Mesothelial cell of epicardium (in vitro differentiated cells): ENCODE measurements at regions not wholly inside any gene's neighbourhood (a gene's known extent, or its start where the extent isn't known, plus 50 kb on each side); places are given as distances from the start of the nearest gene placed in this dataset.

Source experiments
- DNase-seq, 2 experiments: peaks; one replicate each; pipeline ENCODE4 v3.0.0; 2021; ENCODE audit warnings: low spot score in 2 of 2; ENCODE audit not compliant: unreplicated experiment in 2 of 2
- H3K27ac Mint-ChIP-seq: 2 replicates; pipeline ENCODE4 v1.8.0; 2021; ENCODE audit warnings: mixed read lengths
- H3K27me3 Mint-ChIP-seq: 2 replicates; pipeline ENCODE4 v1.8.0; 2021; ENCODE audit warnings: low read depth, mixed read lengths
- H3K36me3 Mint-ChIP-seq: 2 replicates; pipeline ENCODE4 v1.8.0; 2021; ENCODE audit warnings: mixed read lengths
- H3K4me1 Mint-ChIP-seq: 2 replicates; pipeline ENCODE4 v1.8.0; 2021; ENCODE audit warnings: mixed read lengths
- H3K4me3 Mint-ChIP-seq: 2 replicates; pipeline ENCODE4 v1.8.0; 2021; ENCODE audit warnings: mild to moderate bottlenecking, moderate library complexity, mixed read lengths
- H3K9me3 Mint-ChIP-seq: 2 replicates; pipeline ENCODE4 v1.8.0; 2021; ENCODE audit warnings: mixed read lengths
- CTCF ChIP-seq: fragments of 200-600 bp; sonication (generic); IDR thresholded peaks from one replicate; pipeline ENCODE4 v1.5.0; 2021; ENCODE audit warnings: antibody characterized with exemption; ENCODE audit not compliant: unreplicated experiment

GRCh38 chr2:8002765-8003393 lies 679.0 kb upstream of the ID2 start:
- DNase-seq = no peak
- H3K4me1 Mint-ChIP-seq = peaks cover 33% of the 10 kb centered on the region
- no peaks in the 10 kb centered on the region for H3K36me3 Mint-ChIP-seq
- H3K27me3 Mint-ChIP-seq = no peaks in the 10 kb centered on the region
- H3K4me3 Mint-ChIP-seq = no peak overlapping the region
- peak overlapping the region; percentile 64 for H3K27ac Mint-ChIP-seq
- no peaks in the 10 kb centered on the region for H3K9me3 Mint-ChIP-seq
- no peak for TF ChIP-seq CTCF

DNA sequence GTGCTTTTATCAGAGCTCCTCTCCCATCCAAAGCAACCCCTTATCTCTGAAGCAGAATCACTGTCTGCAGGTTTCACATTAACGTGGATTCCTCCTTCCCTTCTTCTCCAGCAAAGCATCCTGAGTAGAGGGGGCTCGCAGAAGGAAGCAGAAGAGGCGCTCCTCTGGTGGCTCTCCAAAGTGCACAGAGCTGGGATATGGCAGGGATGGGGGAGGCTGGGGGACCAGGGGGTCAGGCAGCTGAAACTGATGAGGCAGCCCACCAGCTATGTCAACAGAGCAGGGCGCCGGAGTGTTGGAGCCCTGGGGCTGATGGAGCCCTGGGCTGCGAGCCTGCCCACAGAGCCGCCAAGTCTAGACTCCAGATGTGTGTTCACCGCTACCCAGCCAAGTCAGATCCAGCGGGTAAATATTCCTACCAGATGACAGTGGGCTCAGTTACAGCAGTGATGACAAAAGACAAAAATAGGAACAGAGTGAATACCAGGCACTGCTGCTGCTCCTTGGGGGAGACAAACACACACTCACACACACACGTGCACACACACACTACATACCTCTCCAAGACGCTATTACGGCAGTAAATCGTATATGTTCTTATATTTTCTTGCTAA lies 678.3 kb upstream of the ID2 start:
- no peak for TF ChIP-seq CTCF
- Mint-ChIP-seq H3K27ac (peak overlapping the region; percentile 83), H3K4me1 (peaks cover 33% of the 10 kb centered on the region), H3K27me3 (no peaks in the 10 kb centered on the region), H3K36me3 (no peaks in the 10 kb centered on the region), H3K4me3 (no peak overlapping the region), H3K9me3 (no peaks in the 10 kb centered on the region)
- DNase-seq = no peak

- Mint-ChIP-seq H3K4me1 (peaks cover 33% of the 10 kb centered on the region), H3K27me3 (no peaks in the 10 kb centered on the region), H3K4me3 (no peak overlapping the region), H3K27ac (peak overlapping the region; percentile 83), H3K9me3 (no peaks in the 10 kb centered on the region), H3K36me3 (no peaks in the 10 kb centered on the region)
- TF ChIP-seq CTCF = no peak
- DNase-seq = no peak
Observed at GRCh38 chr2:8004250-8004681, 677.6 kb upstream of the ID2 start.

DNA sequence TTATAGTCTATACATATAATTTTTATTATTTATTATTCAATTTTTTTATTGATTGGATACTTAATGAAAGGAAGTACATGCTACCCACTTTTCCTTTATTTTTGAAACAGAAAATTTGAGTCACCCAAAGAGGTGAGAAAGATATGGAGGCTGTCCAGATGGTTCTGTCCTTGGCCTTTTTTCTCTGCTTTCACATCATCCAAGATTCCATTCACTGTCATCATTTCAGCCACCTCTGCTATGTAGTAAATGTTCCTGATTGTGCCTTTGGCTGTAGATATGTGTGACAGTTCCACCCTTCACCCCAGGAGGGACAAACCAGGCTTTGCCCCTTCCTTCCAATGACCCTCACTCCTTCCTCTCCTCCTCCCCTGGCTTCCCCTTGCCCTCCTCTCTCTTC lies 675.7 kb upstream of the ID2 start:
- Mint-ChIP-seq H3K4me3 (no peak overlapping the region), H3K27me3 (no peaks in the 10 kb centered on the region), H3K27ac (no peak overlapping the region), H3K9me3 (no peaks in the 10 kb centered on the region), H3K4me1 (peaks cover 33% of the 10 kb centered on the region), H3K36me3 (no peaks in the 10 kb centered on the region)
- TF ChIP-seq CTCF = no peak
- DNase-seq = no peak

GRCh38 chr2:8006626-8007025 lies 675.2 kb upstream of the ID2 start:
- Mint-ChIP-seq H3K36me3 (no peaks in the 10 kb centered on the region), H3K27me3 (no peaks in the 10 kb centered on the region), H3K4me1 (peaks cover 36% of the 10 kb centered on the region), H3K9me3 (no peaks in the 10 kb centered on the region), H3K4me3 (no peak overlapping the region), H3K27ac (peak overlapping the region; percentile 59)
- TF ChIP-seq CTCF = no peak
- no peak for DNase-seq
